OCI-LY3 (cell line): ENCODE measurements at regions not wholly inside any gene's neighbourhood (a gene's known extent, or its start where the extent isn't known, plus 50 kb on each side); places are given as distances from the start of the nearest gene placed in this dataset.

Experiments used
- EZH2phosphoT487 ChIP-seq: fragments of 200-600 bp; shearing (Covaris generic); IDR thresholded peaks from 2 replicates; pipeline ENCODE4 v1.6.1; 2018; ENCODE audit warnings: antibody characterized with exemption, mixed run types, low read depth
- TF ChIP-seq, protein P1 (sequence below): fragments of 200-600, 300-600 bp; sonication (generic); IDR thresholded peaks from 2 replicates; pipeline ENCODE4 v1.5.1; 2014; ENCODE audit warnings: antibody characterized with exemption, low read length, low read depth

DNA sequence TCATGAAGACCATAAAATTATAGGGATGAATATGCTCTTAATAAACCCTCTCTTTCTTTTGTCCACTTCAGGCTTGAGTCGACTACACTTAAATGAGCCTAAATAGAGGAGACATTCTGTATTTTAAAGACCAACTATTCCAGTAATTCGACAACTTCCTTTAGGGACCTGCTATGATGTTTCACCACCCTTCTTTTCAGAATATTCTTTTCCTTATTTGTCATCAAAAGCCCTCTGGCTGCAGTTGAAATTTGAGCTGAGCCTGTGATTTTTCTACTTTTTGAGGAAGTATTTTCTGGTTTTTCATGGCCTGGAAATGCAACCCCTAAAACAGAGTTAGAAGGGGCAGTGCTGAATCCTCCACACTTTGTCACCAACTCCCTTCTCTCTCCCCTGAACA, 287.0 kb downstream of the EPHA4 start:
- TF ChIP-seq, protein P1, sequence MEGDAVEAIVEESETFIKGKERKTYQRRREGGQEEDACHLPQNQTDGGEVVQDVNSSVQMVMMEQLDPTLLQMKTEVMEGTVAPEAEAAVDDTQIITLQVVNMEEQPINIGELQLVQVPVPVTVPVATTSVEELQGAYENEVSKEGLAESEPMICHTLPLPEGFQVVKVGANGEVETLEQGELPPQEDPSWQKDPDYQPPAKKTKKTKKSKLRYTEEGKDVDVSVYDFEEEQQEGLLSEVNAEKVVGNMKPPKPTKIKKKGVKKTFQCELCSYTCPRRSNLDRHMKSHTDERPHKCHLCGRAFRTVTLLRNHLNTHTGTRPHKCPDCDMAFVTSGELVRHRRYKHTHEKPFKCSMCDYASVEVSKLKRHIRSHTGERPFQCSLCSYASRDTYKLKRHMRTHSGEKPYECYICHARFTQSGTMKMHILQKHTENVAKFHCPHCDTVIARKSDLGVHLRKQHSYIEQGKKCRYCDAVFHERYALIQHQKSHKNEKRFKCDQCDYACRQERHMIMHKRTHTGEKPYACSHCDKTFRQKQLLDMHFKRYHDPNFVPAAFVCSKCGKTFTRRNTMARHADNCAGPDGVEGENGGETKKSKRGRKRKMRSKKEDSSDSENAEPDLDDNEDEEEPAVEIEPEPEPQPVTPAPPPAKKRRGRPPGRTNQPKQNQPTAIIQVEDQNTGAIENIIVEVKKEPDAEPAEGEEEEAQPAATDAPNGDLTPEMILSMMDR: no peak
- no peak for TF ChIP-seq EZH2phosphoT487
